ENCODE measurements at regions not wholly inside any gene's neighbourhood (a gene's known extent, or its start where the extent isn't known, plus 50 kb on each side); places are given as distances from the start of the nearest gene placed in this dataset.

DNA sequence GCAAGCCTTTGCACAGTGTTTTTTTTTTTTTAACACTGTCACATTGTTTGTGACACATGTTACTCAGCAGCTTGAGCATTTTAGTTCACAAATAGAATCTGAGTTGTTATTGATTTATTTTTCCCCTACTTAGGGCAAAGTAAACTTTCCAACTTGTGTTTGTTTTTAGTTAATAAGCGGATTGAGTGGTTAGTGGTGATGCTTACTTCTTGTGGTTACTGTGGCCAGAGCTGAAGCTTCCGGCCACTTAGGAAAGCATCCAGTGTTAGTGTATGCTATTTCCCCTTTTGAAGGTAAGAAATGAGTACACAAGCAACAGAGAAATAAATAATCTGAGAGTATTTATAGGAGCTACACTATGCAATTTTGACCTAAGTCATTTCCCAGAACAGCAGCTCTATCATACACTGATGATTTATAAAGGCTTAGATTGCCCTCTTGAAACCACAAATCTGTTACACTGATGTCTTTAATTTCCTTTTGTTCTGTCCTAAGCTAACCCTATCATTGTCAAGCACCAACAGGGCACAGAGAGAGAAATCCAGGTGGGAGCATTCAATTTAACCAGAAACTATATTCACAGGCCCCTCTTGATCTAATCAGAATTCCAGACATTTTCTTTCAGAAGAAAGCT, 2464.6 kb downstream of the PCDH7 start:
- H3K36me3 ChIP-seq (ENCODE audit: control insufficient read depth, insufficient read depth, low read length), result no peaks in the 10 kb centered on the region
- TF ChIP-seq, protein P1, sequence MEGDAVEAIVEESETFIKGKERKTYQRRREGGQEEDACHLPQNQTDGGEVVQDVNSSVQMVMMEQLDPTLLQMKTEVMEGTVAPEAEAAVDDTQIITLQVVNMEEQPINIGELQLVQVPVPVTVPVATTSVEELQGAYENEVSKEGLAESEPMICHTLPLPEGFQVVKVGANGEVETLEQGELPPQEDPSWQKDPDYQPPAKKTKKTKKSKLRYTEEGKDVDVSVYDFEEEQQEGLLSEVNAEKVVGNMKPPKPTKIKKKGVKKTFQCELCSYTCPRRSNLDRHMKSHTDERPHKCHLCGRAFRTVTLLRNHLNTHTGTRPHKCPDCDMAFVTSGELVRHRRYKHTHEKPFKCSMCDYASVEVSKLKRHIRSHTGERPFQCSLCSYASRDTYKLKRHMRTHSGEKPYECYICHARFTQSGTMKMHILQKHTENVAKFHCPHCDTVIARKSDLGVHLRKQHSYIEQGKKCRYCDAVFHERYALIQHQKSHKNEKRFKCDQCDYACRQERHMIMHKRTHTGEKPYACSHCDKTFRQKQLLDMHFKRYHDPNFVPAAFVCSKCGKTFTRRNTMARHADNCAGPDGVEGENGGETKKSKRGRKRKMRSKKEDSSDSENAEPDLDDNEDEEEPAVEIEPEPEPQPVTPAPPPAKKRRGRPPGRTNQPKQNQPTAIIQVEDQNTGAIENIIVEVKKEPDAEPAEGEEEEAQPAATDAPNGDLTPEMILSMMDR (IDR thresholded peaks at IDR 0.05; ENCODE audit: insufficient read depth, low read length, poor library complexity, severe bottlenecking), result no peak
- H3K27me3 ChIP-seq (replicated peaks; ENCODE audit: control insufficient read depth, insufficient read depth, low read length), result no peaks in the 10 kb centered on the region
- H3K4me3 ChIP-seq (replicated peaks; ENCODE audit: low read depth, low read length), result no peak overlapping the region
- DNase-seq (ENCODE audit: extremely low read depth, insufficient read length), result no peak

DNA sequence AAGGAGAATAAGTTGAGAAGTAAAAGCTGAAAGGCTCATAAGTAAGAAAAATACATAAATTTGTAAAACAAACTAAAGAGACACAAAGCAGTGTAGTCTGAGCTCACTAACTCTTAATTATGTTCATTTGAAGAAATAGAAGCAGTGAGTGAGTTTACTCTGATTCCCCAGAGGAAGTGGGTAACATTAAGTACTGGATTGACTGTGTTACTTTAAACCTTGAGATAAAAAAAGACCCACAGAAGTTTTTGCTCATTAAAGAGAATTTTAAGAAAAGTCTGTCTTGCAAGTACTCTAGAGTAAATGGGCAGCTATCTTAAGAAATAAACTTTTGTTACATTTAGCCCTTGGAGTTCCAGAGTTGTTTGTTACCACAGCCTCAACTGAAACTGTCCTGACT, 2466.9 kb downstream of the PCDH7 start:
- no peaks in the 10 kb centered on the region for H3K27me3 ChIP-seq (replicated peaks; ENCODE audit: control insufficient read depth, insufficient read depth, low read length)
- DNase-seq (ENCODE audit: extremely low read depth, insufficient read length), result no peak
- H3K4me3 ChIP-seq (replicated peaks; ENCODE audit: low read depth, low read length), result no peak overlapping the region
- no peaks in the 10 kb centered on the region for H3K36me3 ChIP-seq (ENCODE audit: control insufficient read depth, insufficient read depth, low read length)
- TF ChIP-seq, protein P1 (IDR thresholded peaks at IDR 0.05; ENCODE audit: insufficient read depth, low read length, poor library complexity, severe bottlenecking), result no peak

DNA sequence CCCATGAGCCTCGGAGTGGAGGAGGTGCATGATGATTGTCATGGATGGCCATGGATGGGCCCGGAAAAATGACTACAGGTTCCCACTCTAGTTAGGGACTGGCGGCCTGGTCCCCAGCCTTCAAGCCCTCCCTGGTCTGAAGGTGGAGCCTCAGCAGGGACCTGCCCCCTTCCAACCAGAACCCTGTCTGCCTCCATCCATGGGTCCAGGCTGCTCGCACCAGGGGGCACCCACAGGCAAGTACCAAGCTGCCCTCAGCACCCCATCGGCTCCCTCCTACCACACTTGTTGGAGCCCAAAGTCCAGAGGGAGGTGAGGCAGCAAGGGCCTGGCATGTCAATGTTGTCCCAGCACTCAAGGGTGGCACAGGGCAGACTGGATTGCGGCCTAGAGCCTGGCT, 2468.6 kb downstream of the PCDH7 start:
- H3K27me3 ChIP-seq (replicated peaks; ENCODE audit: control insufficient read depth, insufficient read depth, low read length), result no peaks in the 10 kb centered on the region
- H3K4me3 ChIP-seq (replicated peaks; ENCODE audit: low read depth, low read length), result no peak overlapping the region
- TF ChIP-seq, protein P1 (IDR thresholded peaks at IDR 0.05; ENCODE audit: insufficient read depth, low read length, poor library complexity, severe bottlenecking), result no peak
- DNase-seq (ENCODE audit: extremely low read depth, insufficient read length), result no peak
- no peaks in the 10 kb centered on the region for H3K36me3 ChIP-seq (ENCODE audit: control insufficient read depth, insufficient read depth, low read length)

DNA sequence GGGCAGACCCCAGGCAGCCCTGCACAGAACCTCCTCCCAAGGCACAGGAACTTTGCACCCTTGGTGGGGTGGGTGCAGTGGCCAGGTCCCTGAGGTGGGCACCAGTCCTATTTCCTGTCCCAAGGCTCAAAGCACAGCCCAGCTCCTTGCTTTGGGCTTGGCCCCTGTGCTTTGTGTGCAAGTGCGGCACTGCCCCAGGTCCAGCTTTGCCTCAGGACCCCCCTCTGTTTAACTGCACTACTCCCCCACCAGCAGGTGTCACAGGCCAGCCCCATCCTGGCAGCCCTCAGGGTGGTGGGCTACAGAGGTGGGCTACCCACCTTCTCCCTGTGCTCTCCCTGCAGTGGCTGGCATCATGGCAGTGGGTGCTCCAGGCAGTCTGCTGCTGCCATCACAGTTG, 2469.0 kb downstream of the PCDH7 start:
- H3K27me3 ChIP-seq (replicated peaks; ENCODE audit: control insufficient read depth, insufficient read depth, low read length), result no peaks in the 10 kb centered on the region
- no peak for DNase-seq (ENCODE audit: extremely low read depth, insufficient read length)
- H3K4me3 ChIP-seq (replicated peaks; ENCODE audit: low read depth, low read length), result no peak overlapping the region
- no peaks in the 10 kb centered on the region for H3K36me3 ChIP-seq (ENCODE audit: control insufficient read depth, insufficient read depth, low read length)
- TF ChIP-seq, protein P1 (IDR thresholded peaks at IDR 0.05; ENCODE audit: insufficient read depth, low read length, poor library complexity, severe bottlenecking), result no peak

DNA sequence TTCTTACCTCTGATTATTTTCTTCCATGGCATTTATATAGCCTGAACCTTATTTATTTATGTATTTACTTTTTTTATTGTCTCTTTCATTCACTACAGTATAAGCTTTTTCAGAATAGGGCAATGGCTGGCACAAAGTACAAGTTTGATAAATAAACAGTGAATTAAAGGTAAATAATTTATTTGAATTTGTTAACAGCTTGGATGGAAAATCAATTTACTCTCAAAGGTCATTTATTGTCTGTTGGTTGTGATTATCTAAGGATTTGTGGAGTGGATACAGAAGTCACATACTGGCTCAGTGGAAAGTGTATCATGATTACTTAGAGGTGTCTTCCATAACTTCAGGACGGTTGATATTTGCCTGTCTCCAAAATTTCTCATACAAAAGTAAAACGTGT, 2472.9 kb downstream of the PCDH7 start:
- H3K36me3 ChIP-seq (ENCODE audit: control insufficient read depth, insufficient read depth, low read length), result no peaks in the 10 kb centered on the region
- H3K27me3 ChIP-seq (replicated peaks; ENCODE audit: control insufficient read depth, insufficient read depth, low read length), result no peaks in the 10 kb centered on the region
- TF ChIP-seq, protein P1 (IDR thresholded peaks at IDR 0.05; ENCODE audit: insufficient read depth, low read length, poor library complexity, severe bottlenecking), result no peak
- no peak overlapping the region for H3K4me3 ChIP-seq (replicated peaks; ENCODE audit: low read depth, low read length)
- DNase-seq (ENCODE audit: extremely low read depth, insufficient read length), result no peak

DNA sequence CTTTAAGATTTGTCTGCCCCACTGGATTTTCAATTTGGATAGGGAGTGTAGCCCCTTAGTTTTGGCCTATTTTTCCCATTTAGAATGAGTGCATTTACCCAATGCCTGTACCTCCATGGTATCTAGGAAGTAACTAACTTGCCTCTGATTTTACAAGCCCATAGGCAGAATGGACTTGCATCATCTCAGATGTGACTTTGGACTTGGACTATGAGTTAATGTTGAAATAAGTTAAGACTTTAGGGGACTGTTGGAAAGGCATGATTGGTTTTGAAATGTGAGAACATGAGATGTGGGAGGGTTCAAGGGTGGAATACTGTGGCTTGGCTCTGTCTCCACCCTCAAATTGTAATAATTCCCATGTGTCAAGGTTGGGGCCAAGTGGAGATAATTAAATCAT, 2480.2 kb downstream of the PCDH7 start:
- TF ChIP-seq, protein P1 (IDR thresholded peaks at IDR 0.05; ENCODE audit: insufficient read depth, low read length, poor library complexity, severe bottlenecking), result no peak
- H3K36me3 ChIP-seq (ENCODE audit: control insufficient read depth, insufficient read depth, low read length), result no peaks in the 10 kb centered on the region
- H3K4me3 ChIP-seq (replicated peaks; ENCODE audit: low read depth, low read length), result no peak overlapping the region
- H3K27me3 ChIP-seq (replicated peaks; ENCODE audit: control insufficient read depth, insufficient read depth, low read length), result no peaks in the 10 kb centered on the region
- DNase-seq (ENCODE audit: extremely low read depth, insufficient read length), result no peak
